ENCODE measurements at regions not wholly inside any gene's neighbourhood (a gene's known extent, or its start where the extent isn't known, plus 50 kb on each side); places are given as distances from the start of the nearest gene placed in this dataset.

DNA sequence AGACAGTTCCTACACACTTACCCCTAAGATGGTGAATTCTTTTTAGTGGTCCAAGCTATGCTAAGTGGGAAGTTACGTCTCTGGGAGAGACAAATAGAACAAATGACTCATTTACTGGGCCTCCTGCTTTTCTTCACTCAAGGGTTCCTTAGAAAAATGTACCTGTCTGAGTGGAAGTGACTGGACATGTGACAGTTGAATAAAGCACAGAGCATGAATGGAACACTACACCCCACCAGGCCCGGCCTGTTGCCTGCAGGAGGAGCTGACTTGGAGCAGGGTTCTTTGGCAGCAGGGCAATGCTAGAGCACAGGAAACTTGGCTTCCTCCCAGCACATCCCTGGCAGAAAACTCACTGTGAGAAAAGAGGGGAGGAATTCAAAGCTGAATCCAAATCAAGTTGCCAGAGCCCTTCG lies 451.0 kb upstream of the SETBP1 start:
- no peaks in the 10 kb centered on the region for H3K9me3 ChIP-seq (ENCODE audit: control insufficient read depth in 4 of 4, insufficient read depth in 3 of 4, low read length in 3 of 4)
- DNase-seq (peak; percentile 85 to 91 (median 91)), ATAC-seq (ENCODE audit: insufficient read depth, low FRiP score) (peak; percentile 47)
- H3K4me1 ChIP-seq (ENCODE audit: control insufficient read depth in 5 of 5, insufficient read depth in 5 of 5, low read length in 5 of 5) = peaks cover 0 to 6% (median 0%) of the 10 kb centered on the region in 5 donors
- H3K9ac ChIP-seq (ENCODE audit: insufficient read depth in 1 of 2, low read length in 2 of 2) = no peak overlapping the region
- H3K27ac ChIP-seq (ENCODE audit: low read depth in 1 of 2, low read length in 1 of 2) = no peak overlapping the region
- TF ChIP-seq, protein P1, sequence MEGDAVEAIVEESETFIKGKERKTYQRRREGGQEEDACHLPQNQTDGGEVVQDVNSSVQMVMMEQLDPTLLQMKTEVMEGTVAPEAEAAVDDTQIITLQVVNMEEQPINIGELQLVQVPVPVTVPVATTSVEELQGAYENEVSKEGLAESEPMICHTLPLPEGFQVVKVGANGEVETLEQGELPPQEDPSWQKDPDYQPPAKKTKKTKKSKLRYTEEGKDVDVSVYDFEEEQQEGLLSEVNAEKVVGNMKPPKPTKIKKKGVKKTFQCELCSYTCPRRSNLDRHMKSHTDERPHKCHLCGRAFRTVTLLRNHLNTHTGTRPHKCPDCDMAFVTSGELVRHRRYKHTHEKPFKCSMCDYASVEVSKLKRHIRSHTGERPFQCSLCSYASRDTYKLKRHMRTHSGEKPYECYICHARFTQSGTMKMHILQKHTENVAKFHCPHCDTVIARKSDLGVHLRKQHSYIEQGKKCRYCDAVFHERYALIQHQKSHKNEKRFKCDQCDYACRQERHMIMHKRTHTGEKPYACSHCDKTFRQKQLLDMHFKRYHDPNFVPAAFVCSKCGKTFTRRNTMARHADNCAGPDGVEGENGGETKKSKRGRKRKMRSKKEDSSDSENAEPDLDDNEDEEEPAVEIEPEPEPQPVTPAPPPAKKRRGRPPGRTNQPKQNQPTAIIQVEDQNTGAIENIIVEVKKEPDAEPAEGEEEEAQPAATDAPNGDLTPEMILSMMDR (IDR thresholded peaks at IDR 0.05; ENCODE audit: control extremely low read depth, extremely low read depth) = no peak
- H3K4me3 ChIP-seq = no peak overlapping the region
- WGBS, 2 donors = 31 to 50% methylated on average over 3 of the region's 3 CpGs
- peaks cover 0 to 10% (median 0%) of the 10 kb centered on the region in 3 donors for H3K27me3 ChIP-seq (ENCODE audit: control insufficient read depth in 3 of 3, insufficient read depth in 3 of 3, low read length in 2 of 3)
- H3K36me3 ChIP-seq (ENCODE audit: control insufficient read depth in 4 of 4, insufficient read depth in 4 of 4, low read length in 4 of 4) = no peaks in the 10 kb centered on the region

DNA sequence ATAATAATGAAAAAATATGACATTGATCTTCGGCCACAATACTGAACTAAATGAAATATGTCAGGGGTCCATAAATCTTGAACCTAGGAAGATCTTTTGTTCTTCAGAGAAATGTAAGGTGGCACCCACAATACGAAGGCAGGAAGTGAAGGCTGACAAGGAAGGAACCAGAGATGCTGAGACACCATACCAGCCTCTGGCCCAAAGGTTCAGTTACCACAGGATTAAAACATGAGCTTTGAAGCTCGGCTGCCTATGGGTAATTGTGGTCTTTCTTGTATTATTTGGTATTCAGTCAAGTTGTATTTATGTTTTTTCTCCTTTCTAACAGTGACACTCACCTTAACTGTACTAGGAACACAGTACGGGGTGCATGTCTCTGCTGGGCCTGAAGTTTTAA lies 448.8 kb upstream of the SETBP1 start:
- Histone ChIP-seq H3K27me3 (ENCODE audit: control insufficient read depth in 3 of 3, insufficient read depth in 3 of 3, low read length in 2 of 3) (peaks cover 0 to 10% (median 0%) of the 10 kb centered on the region in 3 donors), H3K4me3 (no peak overlapping the region), H3K9me3 (ENCODE audit: control insufficient read depth in 4 of 4, insufficient read depth in 3 of 4, low read length in 3 of 4) (no peaks in the 10 kb centered on the region), H3K27ac (ENCODE audit: low read depth in 1 of 2, low read length in 1 of 2) (no peak overlapping the region), H3K9ac (ENCODE audit: insufficient read depth in 1 of 2, low read length in 2 of 2) (no peak overlapping the region), H3K4me1 (ENCODE audit: control insufficient read depth in 5 of 5, insufficient read depth in 5 of 5, low read length in 5 of 5) (peaks cover 0 to 6% (median 0%) of the 10 kb centered on the region in 5 donors), H3K36me3 (ENCODE audit: control insufficient read depth in 4 of 4, insufficient read depth in 4 of 4, low read length in 4 of 4) (no peaks in the 10 kb centered on the region)
- WGBS, 2 donors = 88 to 90% methylated on average over 4 of the region's 4 CpGs
- no peak for DNase-seq
- TF ChIP-seq, protein P1 (IDR thresholded peaks at IDR 0.05; ENCODE audit: control extremely low read depth, extremely low read depth) = no peak
- ATAC-seq (ENCODE audit: insufficient read depth, low FRiP score) = no peak

DNA sequence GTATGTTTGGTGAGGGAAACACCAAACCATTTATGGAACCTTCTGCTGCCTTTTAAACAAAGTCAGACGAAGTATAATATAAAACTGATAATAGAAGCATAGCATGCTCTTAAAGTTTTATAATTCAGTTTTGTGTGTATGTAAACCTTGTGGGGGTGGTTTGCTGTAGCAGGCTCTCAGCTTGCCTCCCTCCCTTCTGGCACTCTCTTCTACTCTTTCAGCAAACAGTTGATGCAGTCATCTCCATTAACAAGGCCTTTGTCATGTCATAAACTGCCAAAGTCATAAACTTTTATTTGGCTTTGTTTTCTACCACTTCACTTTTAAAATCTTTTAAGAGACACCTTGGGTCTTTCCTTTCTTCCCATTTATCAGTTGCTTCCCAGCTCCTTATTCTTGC lies 448.2 kb upstream of the SETBP1 start:
- H3K27me3 ChIP-seq (ENCODE audit: control insufficient read depth in 3 of 3, insufficient read depth in 3 of 3, low read length in 2 of 3) = peaks cover 0 to 14% (median 0%) of the 10 kb centered on the region in 3 donors
- H3K9ac ChIP-seq (ENCODE audit: insufficient read depth in 1 of 2, low read length in 2 of 2) = no peak overlapping the region
- DNase-seq (peak in 1 of 3 donors; percentile 8), ATAC-seq (ENCODE audit: insufficient read depth, low FRiP score) (no peak)
- TF ChIP-seq, protein P1 (IDR thresholded peaks at IDR 0.05; ENCODE audit: control extremely low read depth, extremely low read depth) = no peak
- H3K9me3 ChIP-seq (ENCODE audit: control insufficient read depth in 4 of 4, insufficient read depth in 3 of 4, low read length in 3 of 4) = no peaks in the 10 kb centered on the region
- 89 to 92% methylated on average over 1 of the region's 1 CpG for WGBS, 2 donors
- no peak overlapping the region for H3K27ac ChIP-seq (ENCODE audit: low read depth in 1 of 2, low read length in 1 of 2)
- no peaks in the 10 kb centered on the region for H3K36me3 ChIP-seq (ENCODE audit: control insufficient read depth in 4 of 4, insufficient read depth in 4 of 4, low read length in 4 of 4)
- peaks cover 0 to 6% (median 0%) of the 10 kb centered on the region in 5 donors for H3K4me1 ChIP-seq (ENCODE audit: control insufficient read depth in 5 of 5, insufficient read depth in 5 of 5, low read length in 5 of 5)
- no peak overlapping the region for H3K4me3 ChIP-seq

DNA sequence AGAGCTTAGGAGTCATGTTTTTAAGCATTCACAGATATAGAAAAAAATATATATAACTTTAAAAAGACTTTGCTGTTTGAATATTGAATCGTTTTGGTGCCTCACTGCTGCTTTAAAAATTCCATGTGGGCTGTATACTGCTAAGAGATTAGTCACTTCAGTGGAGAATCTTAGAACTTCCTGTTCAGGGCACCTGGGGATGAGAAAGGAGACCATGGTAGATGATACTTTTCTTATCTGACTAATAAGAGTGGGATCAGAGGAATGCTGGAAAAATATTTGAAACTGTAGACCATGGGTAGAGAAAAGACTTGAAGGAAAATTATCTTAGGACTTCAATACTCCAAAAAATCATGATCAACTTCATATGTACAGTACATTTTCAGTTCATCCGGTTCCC lies 442.2 kb upstream of the SETBP1 start:
- ATAC-seq (ENCODE audit: insufficient read depth, low FRiP score) (no peak), DNase-seq (no peak)
- no peaks in the 10 kb centered on the region for H3K9me3 ChIP-seq (ENCODE audit: control insufficient read depth in 4 of 4, insufficient read depth in 3 of 4, low read length in 3 of 4)
- no peaks in the 10 kb centered on the region for H3K36me3 ChIP-seq (ENCODE audit: control insufficient read depth in 4 of 4, insufficient read depth in 4 of 4, low read length in 4 of 4)
- H3K27ac ChIP-seq (ENCODE audit: low read depth in 1 of 2, low read length in 1 of 2) = no peak overlapping the region
- TF ChIP-seq, protein P1 (IDR thresholded peaks at IDR 0.05; ENCODE audit: control extremely low read depth, extremely low read depth) = no peak
- H3K27me3 ChIP-seq (ENCODE audit: control insufficient read depth in 3 of 3, insufficient read depth in 3 of 3, low read length in 2 of 3) = peaks cover 0 to 20% (median 0%) of the 10 kb centered on the region in 3 donors
- no peak overlapping the region for H3K9ac ChIP-seq (ENCODE audit: insufficient read depth in 1 of 2, low read length in 2 of 2)
- WGBS, 2 donors = 74 to 80% methylated on average over 2 of the region's 2 CpGs
- H3K4me1 ChIP-seq (ENCODE audit: control insufficient read depth in 5 of 5, insufficient read depth in 5 of 5, low read length in 5 of 5) = no peaks in the 10 kb centered on the region
- H3K4me3 ChIP-seq = no peak overlapping the region

Measured in lung (tissue), 11 donors.